Keratinocyte (primary cell): ENCODE measurements at regions not wholly inside any gene's neighbourhood (a gene's known extent, or its start where the extent isn't known, plus 50 kb on each side); places are given as distances from the start of the nearest gene placed in this dataset.

Source experiments
- DNase-seq: peaks from one replicate; pipeline ENCODE4 v3.0.0-alpha.2; 2011; ENCODE audit warnings: low read depth, missing footprints, low spot score
- FAIRE-seq: peaks from 2 replicates; lab custom pipeline; 2011; peaks lifted over from hg19 to GRCh38; lab: Jason Lieb, UNC
- H2AFZ ChIP-seq: 2 replicates; pipeline ENCODE4 v1.6.0; 2012; ENCODE audit warnings: low read length, control low read depth, inconsistent platforms; ENCODE audit not compliant: control insufficient read depth
- H3K27ac ChIP-seq: 2 replicates; pipeline ENCODE4 v1.5.1; 2011; ENCODE audit warnings: low read length; ENCODE audit not compliant: control insufficient read depth, insufficient read depth
- H3K27me3 ChIP-seq: 3 replicates; pipeline ENCODE4 v1.6.0; 2011; ENCODE audit warnings: low read length; ENCODE audit not compliant: control insufficient read depth, insufficient read depth; ENCODE audit errors: extremely low read depth
- H3K36me3 ChIP-seq, 2 experiments: 2 replicates in 1 of 2; 3 replicates in 1 of 2; pipeline ENCODE4 v1.5.1; 2011; ENCODE audit warnings: low read length in 2 of 2, mild to moderate bottlenecking in 1 of 2; ENCODE audit not compliant: control insufficient read depth in 2 of 2, insufficient read depth in 2 of 2; ENCODE audit errors: extremely low read depth in 1 of 2
- H3K4me1 ChIP-seq: 3 replicates; pipeline ENCODE4 v1.5.1; 2011; ENCODE audit warnings: low read length; ENCODE audit not compliant: control insufficient read depth, insufficient read depth; ENCODE audit errors: extremely low read depth
- H3K4me2 ChIP-seq: 3 replicates; pipeline ENCODE4 v1.6.0; 2011; ENCODE audit warnings: low read depth, low read length; ENCODE audit not compliant: control insufficient read depth, insufficient read depth; ENCODE audit errors: extremely low read depth
- H3K4me3 ChIP-seq, 3 experiments: fragments of 200-600 bp in 1 of 3; sonication (generic) in 1 of 3; 2 replicates in 2 of 3; 3 replicates in 1 of 3; pipeline ENCODE4 v1.5.1; 2011 to 2016; ENCODE audit warnings: low read length in 3 of 3, mild to moderate bottlenecking in 3 of 3, control low read depth in 2 of 3, inconsistent platforms in 1 of 3, low read depth in 1 of 3, mixed read lengths in 1 of 3, mixed run types in 1 of 3, moderate library complexity in 1 of 3; ENCODE audit not compliant: control insufficient read depth in 2 of 3, insufficient read depth in 2 of 3; ENCODE audit errors: extremely low read depth in 1 of 3
- H3K79me2 ChIP-seq: 2 replicates; pipeline ENCODE4 v1.6.0; 2012; ENCODE audit warnings: low read length; ENCODE audit not compliant: control insufficient read depth, insufficient read depth
- H3K9ac ChIP-seq: 3 replicates; pipeline ENCODE4 v1.6.0; 2011; ENCODE audit warnings: low read length; ENCODE audit not compliant: control insufficient read depth, insufficient read depth; ENCODE audit errors: extremely low read depth
- H3K9me1 ChIP-seq: 3 replicates; pipeline ENCODE4 v1.6.0; 2011; ENCODE audit warnings: low read length; ENCODE audit not compliant: control insufficient read depth, insufficient read depth; ENCODE audit errors: extremely low read depth
- H3K9me3 ChIP-seq: 2 replicates; pipeline ENCODE4 v1.5.1; 2012; ENCODE audit warnings: low read depth, low read length; ENCODE audit not compliant: control insufficient read depth
- H4K20me1 ChIP-seq: 3 replicates; pipeline ENCODE4 v1.6.0; 2011; ENCODE audit warnings: low read length; ENCODE audit not compliant: control insufficient read depth, insufficient read depth; ENCODE audit errors: extremely low read depth
- CTCF ChIP-seq, 3 experiments: IDR thresholded peaks in 1 of 3; conservative IDR thresholded peaks in 1 of 3; optimal IDR thresholded peaks in 1 of 3; 2 replicates in 2 of 3; 3 replicates in 1 of 3; pipeline versions ENCODE3 to v1.5.1; 2011; ENCODE audit warnings: low read length in 3 of 3, mild to moderate bottlenecking in 3 of 3, moderate library complexity in 2 of 3, control low read depth in 1 of 3, inconsistent platforms in 1 of 3; ENCODE audit not compliant: insufficient read depth in 2 of 3; ENCODE audit errors: extremely low read depth in 1 of 3
- EZH2 ChIP-seq: IDR thresholded peaks from one replicate; pipeline ENCODE4 v1.6.1; 2012; ENCODE audit warnings: inconsistent platforms, mild to moderate bottlenecking, low read length, moderate library complexity
- dilution Hi-C: fragments of 300-500 bp; cut with MboI; formaldehyde crosslinking; loops from one replicate; pipeline ENCODE4 v1.7.0; 2020; ENCODE audit warnings: low sequenced_read_pairs; ENCODE audit not compliant: extremely low pct_ligation_motif_present

GRCh38 chr4:179151770-179152169 lies 1709.5 kb upstream of the AGA start:
- dilution Hi-C loops, result no loop called here
- Histone ChIP-seq H3K9ac (no peak overlapping the region), H3K36me3 (no peaks in the 10 kb centered on the region), H3K27ac (no peak overlapping the region), H3K4me3 (no peak overlapping the region), H3K9me3 (no peaks in the 10 kb centered on the region), H2AFZ (no peak overlapping the region), H3K9me1 (no peaks in the 10 kb centered on the region), H3K4me1 (no peaks in the 10 kb centered on the region), H4K20me1 (no peaks in the 10 kb centered on the region), H3K4me2 (no peak overlapping the region), H3K79me2 (no peaks in the 10 kb centered on the region), H3K27me3 (no peaks in the 10 kb centered on the region)
- TF ChIP-seq EZH2 (no peak), CTCF (optimal IDR thresholded peaks at IDR 0.05 in 1 of 3, IDR thresholded peaks at IDR 0.05 in 1 of 3, conservative IDR thresholded peaks at IDR 0.05 in 1 of 3; ENCODE audit: extremely low read depth in 1 of 3, insufficient read depth in 2 of 3, low read length in 3 of 3) (no peak)
- no peak for FAIRE-seq
- DNase-seq, result no peak

- dilution Hi-C loops, result no loop called here
- Histone ChIP-seq H3K4me1 (no peaks in the 10 kb centered on the region), H3K9me3 (no peaks in the 10 kb centered on the region), H3K36me3 (no peaks in the 10 kb centered on the region), H3K27me3 (no peaks in the 10 kb centered on the region), H3K4me3 (no peak overlapping the region), H3K9me1 (no peaks in the 10 kb centered on the region), H4K20me1 (no peaks in the 10 kb centered on the region), H3K27ac (no peak overlapping the region), H2AFZ (no peak overlapping the region), H3K4me2 (no peak overlapping the region), H3K79me2 (no peaks in the 10 kb centered on the region), H3K9ac (no peak overlapping the region)
- FAIRE-seq, result no peak
- TF ChIP-seq EZH2 (no peak), CTCF (optimal IDR thresholded peaks at IDR 0.05 in 1 of 3, IDR thresholded peaks at IDR 0.05 in 1 of 3, conservative IDR thresholded peaks at IDR 0.05 in 1 of 3; ENCODE audit: extremely low read depth in 1 of 3, insufficient read depth in 2 of 3, low read length in 3 of 3) (no peak)
- DNase-seq, result no peak
Observed at GRCh38 chr4:179163147-179163546, 1720.9 kb upstream of the AGA start.
